GM19372 (cell line): ENCODE measurements at regions not wholly inside any gene's neighbourhood (a gene's known extent, or its start where the extent isn't known, plus 50 kb on each side); places are given as distances from the start of the nearest gene placed in this dataset.
"Not testable (repeated sequence)": the region's sequence is repeated elsewhere in the genome, so short reads cannot be mapped to it uniquely, and the experiment has no call there.

ENCODE experiments used
- ATAC-seq: cut with Tn5 transposase; IDR thresholded peaks from one replicate; pipeline ENCODE4 v1.9.1; 2021; ENCODE audit warnings: mild to moderate bottlenecking, low read depth, moderate library complexity; ENCODE audit not compliant: unreplicated experiment

GRCh38 chr3:82208002-82208710 lies 446.7 kb upstream of the GBE1 start:
- no peak for ATAC-seq

- ATAC-seq: no peak
These were observed 440.8 kb upstream of the GBE1 start for GRCh38 chr3:82202269-82202668.

GRCh38 chr3:82201316-82201715 lies 439.9 kb upstream of the GBE1 start:
- ATAC-seq: no peak

- ATAC-seq: no peak
These were observed 436.6 kb upstream of the GBE1 start for GRCh38 chr3:82198009-82198408.

GRCh38 chr3:82196645-82197044 lies 435.2 kb upstream of the GBE1 start:
- ATAC-seq: no peak

- no peak for ATAC-seq
These were observed 433.4 kb upstream of the GBE1 start for GRCh38 chr3:82194870-82195269.

- ATAC-seq: no peak
These were observed 424.6 kb upstream of the GBE1 start for GRCh38 chr3:82186017-82186416.

- no peak for ATAC-seq
These were observed 417.8 kb upstream of the GBE1 start for GRCh38 chr3:82179291-82179690.

- no peak for ATAC-seq
These were observed 416.8 kb upstream of the GBE1 start for GRCh38 chr3:82178291-82178690.

GRCh38 chr3:82177774-82178173 lies 416.3 kb upstream of the GBE1 start:
- no peak for ATAC-seq

GRCh38 chr3:82165266-82165665 lies 403.8 kb upstream of the GBE1 start:
- ATAC-seq: no peak

- no peak for ATAC-seq
These were observed 402.6 kb upstream of the GBE1 start for GRCh38 chr3:82163907-82164520.

GRCh38 chr3:82157952-82158351 lies 396.5 kb upstream of the GBE1 start:
- no peak for ATAC-seq

- not testable (repeated sequence) for ATAC-seq
These were observed 392.4 kb upstream of the GBE1 start for GRCh38 chr3:82153892-82154291.

GRCh38 chr3:82145742-82146141 lies 384.3 kb upstream of the GBE1 start:
- ATAC-seq: no peak

GRCh38 chr3:82144811-82145210 lies 383.4 kb upstream of the GBE1 start:
- ATAC-seq: no peak

GRCh38 chr3:82143661-82144412 lies 382.4 kb upstream of the GBE1 start:
- no peak for ATAC-seq

- ATAC-seq: no peak
These were observed 380.1 kb upstream of the GBE1 start for GRCh38 chr3:82141592-82141991.

GRCh38 chr3:82137861-82138260 lies 376.4 kb upstream of the GBE1 start:
- ATAC-seq: no peak

GRCh38 chr3:82137050-82137449 lies 375.6 kb upstream of the GBE1 start:
- ATAC-seq: no peak

- ATAC-seq: peak; percentile 79
These were observed 371.7 kb upstream of the GBE1 start for GRCh38 chr3:82133070-82133606.
